Neural crest cell (in vitro differentiated cells): ENCODE measurements at regions not wholly inside any gene's neighbourhood (a gene's known extent, or its start where the extent isn't known, plus 50 kb on each side); places are given as distances from the start of the nearest gene placed in this dataset.

ENCODE experiments used
- DNase-seq: peaks from one replicate; pipeline ENCODE4 v3.0.0; 2021; ENCODE audit warnings: low read depth, mixed read lengths, low spot score
- H3K27ac Mint-ChIP-seq: one replicate; pipeline ENCODE4 v1.8.0; 2021; ENCODE audit warnings: mild to moderate bottlenecking, mixed read lengths; ENCODE audit not compliant: unreplicated experiment
- H3K27me3 Mint-ChIP-seq: 2 replicates; pipeline ENCODE4 v1.8.0; 2021; ENCODE audit warnings: low read depth, mild to moderate bottlenecking, mixed read lengths
- H3K36me3 Mint-ChIP-seq: 2 replicates; pipeline ENCODE4 v1.8.0; 2021; ENCODE audit warnings: low read depth, mild to moderate bottlenecking, mixed read lengths
- H3K4me1 Mint-ChIP-seq: 2 replicates; pipeline ENCODE4 v1.8.0; 2021; ENCODE audit warnings: mixed read lengths
- H3K4me3 Mint-ChIP-seq: one replicate; pipeline ENCODE4 v1.8.0; 2021; ENCODE audit warnings: mild to moderate bottlenecking, mixed read lengths
- H3K9me3 Mint-ChIP-seq: 2 replicates; pipeline ENCODE4 v1.8.0; 2021; ENCODE audit warnings: mixed read lengths
- TF ChIP-seq, protein P1 (sequence below): fragments of 200-600 bp; sonication (generic); conservative IDR thresholded peaks from 2 replicates; pipeline ENCODE4 v1.5.0; 2021; ENCODE audit warnings: antibody characterized with exemption, mild to moderate bottlenecking

GRCh38 chr15:62771234-62771633 lies 271.3 kb upstream of the TPM1 start:
- no peak overlapping the region for H3K27ac Mint-ChIP-seq
- TF ChIP-seq, protein P1, sequence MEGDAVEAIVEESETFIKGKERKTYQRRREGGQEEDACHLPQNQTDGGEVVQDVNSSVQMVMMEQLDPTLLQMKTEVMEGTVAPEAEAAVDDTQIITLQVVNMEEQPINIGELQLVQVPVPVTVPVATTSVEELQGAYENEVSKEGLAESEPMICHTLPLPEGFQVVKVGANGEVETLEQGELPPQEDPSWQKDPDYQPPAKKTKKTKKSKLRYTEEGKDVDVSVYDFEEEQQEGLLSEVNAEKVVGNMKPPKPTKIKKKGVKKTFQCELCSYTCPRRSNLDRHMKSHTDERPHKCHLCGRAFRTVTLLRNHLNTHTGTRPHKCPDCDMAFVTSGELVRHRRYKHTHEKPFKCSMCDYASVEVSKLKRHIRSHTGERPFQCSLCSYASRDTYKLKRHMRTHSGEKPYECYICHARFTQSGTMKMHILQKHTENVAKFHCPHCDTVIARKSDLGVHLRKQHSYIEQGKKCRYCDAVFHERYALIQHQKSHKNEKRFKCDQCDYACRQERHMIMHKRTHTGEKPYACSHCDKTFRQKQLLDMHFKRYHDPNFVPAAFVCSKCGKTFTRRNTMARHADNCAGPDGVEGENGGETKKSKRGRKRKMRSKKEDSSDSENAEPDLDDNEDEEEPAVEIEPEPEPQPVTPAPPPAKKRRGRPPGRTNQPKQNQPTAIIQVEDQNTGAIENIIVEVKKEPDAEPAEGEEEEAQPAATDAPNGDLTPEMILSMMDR, result no peak
- H3K36me3 Mint-ChIP-seq, result peaks cover 9% of the 10 kb centered on the region
- H3K4me1 Mint-ChIP-seq, result no peaks in the 10 kb centered on the region
- no peak overlapping the region for H3K4me3 Mint-ChIP-seq
- no peaks in the 10 kb centered on the region for H3K9me3 Mint-ChIP-seq
- no peak for DNase-seq
- no peaks in the 10 kb centered on the region for H3K27me3 Mint-ChIP-seq

- Mint-ChIP-seq H3K27me3 (no peaks in the 10 kb centered on the region), H3K36me3 (peaks cover 6% of the 10 kb centered on the region), H3K27ac (no peak overlapping the region), H3K4me1 (no peaks in the 10 kb centered on the region), H3K9me3 (no peaks in the 10 kb centered on the region), H3K4me3 (no peak overlapping the region)
- no peak for DNase-seq
- TF ChIP-seq, protein P1, result no peak
Observed at GRCh38 chr15:62773369-62774165, 269.0 kb upstream of the TPM1 start.

- H3K9me3 Mint-ChIP-seq, result no peaks in the 10 kb centered on the region
- peaks cover 6% of the 10 kb centered on the region for H3K36me3 Mint-ChIP-seq
- H3K4me1 Mint-ChIP-seq, result no peaks in the 10 kb centered on the region
- no peak overlapping the region for H3K27ac Mint-ChIP-seq
- no peak overlapping the region for H3K4me3 Mint-ChIP-seq
- no peaks in the 10 kb centered on the region for H3K27me3 Mint-ChIP-seq
- no peak for DNase-seq
- TF ChIP-seq, protein P1, result no peak
Observed at GRCh38 chr15:62775932-62776331, 266.6 kb upstream of the TPM1 start.

DNA sequence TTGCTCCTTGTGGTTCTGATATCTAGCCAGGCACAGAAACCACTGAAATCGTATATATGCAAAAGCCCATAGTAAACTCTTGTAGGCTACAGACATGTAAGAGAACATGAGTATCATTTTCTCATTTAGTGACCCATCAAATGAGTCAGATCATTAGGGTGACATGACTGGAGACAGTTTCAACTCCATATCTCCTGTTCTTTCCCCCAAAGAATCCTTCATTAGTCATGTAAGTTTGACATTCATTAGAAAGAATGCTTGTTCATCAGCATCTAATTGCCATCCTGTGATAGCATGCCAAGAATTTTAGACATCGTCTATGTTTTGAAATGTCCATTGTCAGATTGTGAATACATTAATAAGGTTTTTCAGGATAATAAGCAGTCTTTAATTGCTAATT lies 264.9 kb upstream of the TPM1 start:
- TF ChIP-seq, protein P1, result no peak
- Mint-ChIP-seq H3K27ac (no peak overlapping the region), H3K27me3 (no peaks in the 10 kb centered on the region), H3K4me1 (peaks cover 8% of the 10 kb centered on the region), H3K36me3 (peaks cover 6% of the 10 kb centered on the region), H3K4me3 (no peak overlapping the region), H3K9me3 (no peaks in the 10 kb centered on the region)
- no peak for DNase-seq

- no peak for DNase-seq
- TF ChIP-seq, protein P1, result no peak
- H3K4me3 Mint-ChIP-seq, result no peak overlapping the region
- H3K36me3 Mint-ChIP-seq, result peaks cover 6% of the 10 kb centered on the region
- no peaks in the 10 kb centered on the region for H3K9me3 Mint-ChIP-seq
- peaks cover 11% of the 10 kb centered on the region for H3K4me1 Mint-ChIP-seq
- no peak overlapping the region for H3K27ac Mint-ChIP-seq
- H3K27me3 Mint-ChIP-seq, result no peaks in the 10 kb centered on the region
Observed at GRCh38 chr15:62779036-62779770, 263.3 kb upstream of the TPM1 start.
